ENCODE measurements at regions not wholly inside any gene's neighbourhood (a gene's known extent, or its start where the extent isn't known, plus 50 kb on each side); places are given as distances from the start of the nearest gene placed in this dataset.
"Not testable (repeated sequence)": the region's sequence is repeated elsewhere in the genome, so short reads cannot be mapped to it uniquely, and the experiment has no call there.

GRCh38 chr4:186775902-186776301 is 52.2 kb upstream of the FAT1 start:
- no peak for DNase-seq (ENCODE audit: low spot score)

GRCh38 chr4:186778134-186778533 is 54.5 kb upstream of the FAT1 start:
- DNase-seq (ENCODE audit: low spot score) = no peak

GRCh38 chr4:186780291-186781031 is 56.8 kb upstream of the FAT1 start:
- DNase-seq (ENCODE audit: low spot score) = no peak

GRCh38 chr4:186781032-186781917 is 57.6 kb upstream of the FAT1 start:
- no peak for DNase-seq (ENCODE audit: low spot score)

- DNase-seq (ENCODE audit: low spot score) = no peak
These were observed 58.6 kb upstream of the FAT1 start for GRCh38 chr4:186782302-186782701.

- DNase-seq (ENCODE audit: low spot score) = no peak
These were observed 63.9 kb upstream of the FAT1 start for GRCh38 chr4:186787536-186787935.

- no peak for DNase-seq (ENCODE audit: low spot score)
These were observed 66.0 kb upstream of the FAT1 start for GRCh38 chr4:186789651-186790050.

- DNase-seq (ENCODE audit: low spot score) = no peak
These were observed 67.0 kb upstream of the FAT1 start for GRCh38 chr4:186790630-186791029.

- no peak for DNase-seq (ENCODE audit: low spot score)
These were observed 69.2 kb upstream of the FAT1 start for GRCh38 chr4:186792728-186793366.

- no peak for DNase-seq (ENCODE audit: low spot score)
These were observed 75.4 kb upstream of the FAT1 start for GRCh38 chr4:186798951-186799659.

GRCh38 chr4:186805020-186805820 is 81.6 kb upstream of the FAT1 start:
- no peak for DNase-seq (ENCODE audit: low spot score)

- DNase-seq (ENCODE audit: low spot score) = not testable (repeated sequence)
These were observed 82.3 kb upstream of the FAT1 start for GRCh38 chr4:186805917-186806316.

- no peak for DNase-seq (ENCODE audit: low spot score)
These were observed 83.2 kb upstream of the FAT1 start for GRCh38 chr4:186806679-186807421.

- DNase-seq (ENCODE audit: low spot score) = no peak
These were observed 84.4 kb upstream of the FAT1 start for GRCh38 chr4:186807808-186808629.

- DNase-seq (ENCODE audit: low spot score) = peak; percentile 48
These were observed 85.0 kb upstream of the FAT1 start for GRCh38 chr4:186808630-186809018.

- DNase-seq (ENCODE audit: low spot score) = no peak
These were observed 85.4 kb upstream of the FAT1 start for GRCh38 chr4:186809070-186809469.

- DNase-seq (ENCODE audit: low spot score) = no peak
These were observed 87.0 kb upstream of the FAT1 start for GRCh38 chr4:186810613-186811150.

GRCh38 chr4:186812592-186812991 is 88.9 kb upstream of the FAT1 start:
- DNase-seq (ENCODE audit: low spot score) = no peak

- DNase-seq (ENCODE audit: low spot score) = no peak
These were observed 89.9 kb upstream of the FAT1 start for GRCh38 chr4:186813377-186814068.
